K562 (cell line): ENCODE measurements at regions not wholly inside any gene's neighbourhood (a gene's known extent, or its start where the extent isn't known, plus 50 kb on each side); places are given as distances from the start of the nearest gene placed in this dataset.

Experiments
- ATAC-seq: fragments of 200-7000 bp; cut with Tn5 transposase; 3 replicates; pipeline ENCODE4 v1.9.1; 2020; ENCODE audit warnings: moderate library complexity
- BruUV-seq: library from RNA; stranded (reverse); fragments of 400-500 nt; replicated peaks from 2 replicates; lab custom pipeline; 2021; lab: Mats Ljungman, UMichigan
- CTCF ChIA-PET: fragments of 300-600 bp; formaldehyde crosslinking; extraction: SDS; loops from one replicate; lab custom pipeline; 2021; ENCODE audit warnings: low intra/inter-chr PET ratio; lab: Yijun Ruan, JAX
- POLR2A ChIA-PET: fragments of 300-600, 350-650 bp; sonication (Branson Sonifier 250); formaldehyde crosslinking; extraction: SDS; loops from one replicate; lab custom pipeline; 2021; ENCODE audit warnings: antibody characterized with exemption, inconsistent platforms; lab: Yijun Ruan, JAX
- DNase-seq, 4 experiments: peaks; one replicate each; pipeline versions ENCODE4 v3.0.0 to v3.0.0-alpha.2; 2011 to 2018; ENCODE audit warnings: low spot score in 3 of 4, mixed read lengths in 3 of 4; ENCODE audit errors: extremely low read depth in 1 of 4
- FAIRE-seq: peaks from 2 replicates; lab custom pipeline; 2011; peaks lifted over from hg19 to GRCh38; lab: Jason Lieb, UNC
- H2AFZ ChIP-seq: 2 replicates; pipeline ENCODE4 v1.6.0; 2011; ENCODE audit warnings: low read depth, low read length, control low read depth, inconsistent platforms
- H3K27ac ChIP-seq: fragments of 200-600 bp; 3 replicates; pipeline ENCODE4 v1.8.0; 2011; ENCODE audit warnings: low read depth, mild to moderate bottlenecking, control low read depth, inconsistent platforms, low read length, moderate library complexity, mixed read lengths; ENCODE audit errors: extremely low read depth
- H3K27me3 ChIP-seq, 2 experiments: fragments of 300-600 bp in 1 of 2; 2 replicates in 1 of 2; 3 replicates in 1 of 2; pipeline versions ENCODE4 v1.6.0 to v1.8.0; 2011; ENCODE audit warnings: inconsistent platforms in 2 of 2, low read length in 2 of 2, mild to moderate bottlenecking in 1 of 2, mixed read lengths in 1 of 2, moderate library complexity in 1 of 2; ENCODE audit not compliant: control insufficient read depth in 2 of 2, insufficient read depth in 2 of 2
- H3K36me3 ChIP-seq: fragments of 300-600 bp; 3 replicates; pipeline ENCODE4 v1.8.0; 2011; ENCODE audit warnings: mild to moderate bottlenecking, low read length, inconsistent platforms; ENCODE audit not compliant: control insufficient read depth, insufficient read depth
- H3K4me1 ChIP-seq, 2 experiments: fragments of 200-600 bp in 1 of 2; replicated peaks in 1 of 2; 2 replicates in 1 of 2; 3 replicates in 1 of 2; pipeline versions ENCODE4 v1.5.1 to v1.8.0; 2011; ENCODE audit warnings: inconsistent platforms in 2 of 2, low read length in 2 of 2, mild to moderate bottlenecking in 1 of 2, mixed read lengths in 1 of 2, moderate library complexity in 1 of 2; ENCODE audit not compliant: control insufficient read depth in 2 of 2, insufficient read depth in 2 of 2
- H3K4me2 ChIP-seq: 2 replicates; pipeline ENCODE4 v1.6.1; 2011; ENCODE audit warnings: low read length, control low read depth, inconsistent platforms, mixed read lengths; ENCODE audit not compliant: insufficient read depth
- H3K4me3 ChIP-seq: fragments of 200-600 bp; sonication (generic), shearing (Covaris generic); 2 replicates; pipeline ENCODE4 v1.5.1; 2016; ENCODE audit warnings: control low read depth, inconsistent platforms
- H3K79me2 ChIP-seq: fragments of 200-600 bp; 3 replicates; pipeline ENCODE4 v1.8.0; 2011; ENCODE audit warnings: low read length, inconsistent platforms; ENCODE audit not compliant: control insufficient read depth, insufficient read depth
- H3K9ac ChIP-seq, 2 experiments: 2 replicates each; pipeline versions ENCODE4 v1.6.0 to v1.6.1; 2011; ENCODE audit warnings: low read depth in 2 of 2, low read length in 2 of 2, control low read depth in 1 of 2, inconsistent platforms in 1 of 2, mild to moderate bottlenecking in 1 of 2, mixed read lengths in 1 of 2; ENCODE audit not compliant: insufficient read depth in 1 of 2
- H3K9me1 ChIP-seq: one replicate; pipeline ENCODE4 v1.6.0; 2011; ENCODE audit warnings: inconsistent platforms, mild to moderate bottlenecking, low read length, moderate library complexity; ENCODE audit not compliant: control insufficient read depth, insufficient read depth
- H3K9me3 ChIP-seq: replicated peaks from 2 replicates; pipeline ENCODE4 v1.5.1; 2011; ENCODE audit warnings: low read depth, low read length, inconsistent platforms; ENCODE audit not compliant: control insufficient read depth, insufficient read depth
- H4K20me1 ChIP-seq: replicated peaks from 2 replicates; pipeline ENCODE4 v1.6.1; 2011; ENCODE audit warnings: low read length, inconsistent platforms, mixed read lengths; ENCODE audit not compliant: control insufficient read depth, insufficient read depth
- HIVEP1 ChIP-seq: fragments of 250-450 bp; sonication (Bioruptor Pico); IDR thresholded peaks from 2 replicates; pipeline ENCODE4 v1.4.0; 2020; ENCODE audit warnings: mild to moderate bottlenecking
- NELFE ChIP-seq: IDR thresholded peaks from 2 replicates; pipeline ENCODE4 v1.6.1; 2011; ENCODE audit warnings: mild to moderate bottlenecking; ENCODE audit not compliant: insufficient read depth, insufficient read length
- POLR2G ChIP-seq: fragments of 200-400 bp; formaldehyde crosslinking; IDR thresholded peaks from 2 replicates; pipeline ENCODE4 v1.6.1; 2017; ENCODE audit warnings: low read depth, mild to moderate bottlenecking, antibody characterized with exemption, low read length, moderate library complexity
- U2AF1 ChIP-seq: fragments of 200-400 bp; formaldehyde crosslinking; optimal IDR thresholded peaks from 2 replicates; pipeline ENCODE3; 2017; ENCODE audit warnings: mild to moderate bottlenecking, low read depth, low read length, moderate library complexity
- XRCC4 ChIP-seq: IDR thresholded peaks from one replicate; pipeline ENCODE4 v1.6.1; 2011; ENCODE audit not compliant: insufficient read depth, insufficient read length; ENCODE audit errors: extremely low read depth
- ZNF280A ChIP-seq: fragments of 450-650 bp; IDR thresholded peaks from 2 replicates; pipeline ENCODE4 v1.6.1; 2018; ENCODE audit warnings: mild to moderate bottlenecking, low read depth; ENCODE audit not compliant: partially characterized antibody
- ZNF41 ChIP-seq: fragments of 250-450 bp; sonication (Bioruptor Pico); conservative IDR thresholded peaks from 2 replicates; pipeline ENCODE4 v1.4.0; 2020; ENCODE audit warnings: mild to moderate bottlenecking
- WGBS: fragments of 100-300 bp; shearing (Covaris generic); methylation state at CpG from one replicate; pipeline ENCODE4 v1.1.6; 2016; ENCODE audit warnings: low coverage, mixed read lengths; ENCODE audit not compliant: insufficient coverage; ENCODE audit errors: missing lambda C conversion rate; 5-methylcytosine and 5-hydroxymethylcytosine counted together
- in situ Hi-C: fragments of 300-500 bp; cut with MboI; formaldehyde crosslinking; loops from 4 replicates; pipeline ENCODE4 v1.15.0; 2018; ENCODE audit warnings: inconsistent platforms, mixed read lengths
- intact Hi-C: fragments of 100-400 bp; cut with micrococcal nuclease; formaldehyde crosslinking; loops from 2 replicates; pipeline ENCODE4 v1.14.2; 2022
- TF ChIP-seq, protein P1 (sequence below), 2 experiments: fragments of 150-350 bp in 1 of 2; IDR thresholded peaks; 2 replicates each; pipeline ENCODE4 v1.6.1; 2012 to 2016; ENCODE audit warnings: low read depth in 2 of 2, low read length in 2 of 2, mild to moderate bottlenecking in 1 of 2, moderate library complexity in 1 of 2
- TF ChIP-seq, protein P2 (sequence below), 2 experiments: fragments of 250-450 bp in 1 of 2; fragments of 450-650 bp in 1 of 2; sonication (Bioruptor Pico) in 1 of 2; IDR thresholded peaks; 2 replicates each; pipeline versions ENCODE4 v1.6.1 to v1.8.0; 2016 to 2021; ENCODE audit warnings: mild to moderate bottlenecking in 2 of 2, moderate library complexity in 2 of 2, missing compliant biosample characterization in 1 of 2, missing genetic modification characterization in 1 of 2
- TF ChIP-seq, protein P3 (sequence below): fragments of 450-650 bp; IDR thresholded peaks from 2 replicates; pipeline ENCODE4 v1.6.1; 2018; ENCODE audit not compliant: partially characterized antibody
- TF ChIP-seq, protein P4 (sequence below): fragments of 250-450 bp; sonication (Bioruptor Pico); IDR thresholded peaks from 2 replicates; pipeline ENCODE4 v1.4.0; 2020; ENCODE audit warnings: borderline replicate concordance

DNA sequence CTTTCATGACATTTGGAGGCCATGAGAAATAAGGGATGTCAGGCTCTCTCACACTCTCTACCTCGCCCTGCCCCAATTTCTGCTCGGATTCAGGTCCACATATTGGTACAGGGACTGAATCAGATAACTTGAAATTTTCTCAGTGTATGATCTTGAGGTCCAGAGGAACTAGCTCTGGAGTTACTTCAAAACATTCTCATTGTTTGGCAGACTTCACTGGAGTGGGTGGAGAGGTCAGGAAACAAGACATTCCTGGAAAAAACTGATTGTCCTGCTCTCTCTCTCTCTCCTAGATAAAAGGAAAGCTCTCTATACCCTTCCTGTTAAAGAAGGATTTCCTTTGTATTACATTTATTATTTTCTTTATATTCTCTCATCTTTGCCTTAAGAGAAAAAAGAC lies 428.1 kb upstream of the DACH1 start:
- no peak overlapping the region for H3K27ac ChIP-seq
- no peak overlapping the region for H3K4me2 ChIP-seq
- DNase-seq, result no peak
- no peak overlapping the region for H3K9ac ChIP-seq
- no peak for FAIRE-seq
- no peaks in the 10 kb centered on the region for H3K9me1 ChIP-seq
- H4K20me1 ChIP-seq, result no peaks in the 10 kb centered on the region
- WGBS, result 0% methylated on average over 2 of the region's 2 CpGs
- H3K4me3 ChIP-seq, result no peak overlapping the region
- ChIA-PET POLR2A (no interaction called here), CTCF (no interaction called here)
- no peaks in the 10 kb centered on the region for H3K4me1 ChIP-seq
- no peak for ATAC-seq
- no peak overlapping the region for H2AFZ ChIP-seq
- in situ Hi-C loops, result no loop called here
- no peaks in the 10 kb centered on the region for H3K36me3 ChIP-seq
- H3K27me3 ChIP-seq, result no peaks in the 10 kb centered on the region
- BruUV-seq, result no TSS peak
- H3K79me2 ChIP-seq, result no peaks in the 10 kb centered on the region
- no peaks in the 10 kb centered on the region for H3K9me3 ChIP-seq
- intact Hi-C loops, result no loop called here
- TF ChIP-seq, protein P1, sequence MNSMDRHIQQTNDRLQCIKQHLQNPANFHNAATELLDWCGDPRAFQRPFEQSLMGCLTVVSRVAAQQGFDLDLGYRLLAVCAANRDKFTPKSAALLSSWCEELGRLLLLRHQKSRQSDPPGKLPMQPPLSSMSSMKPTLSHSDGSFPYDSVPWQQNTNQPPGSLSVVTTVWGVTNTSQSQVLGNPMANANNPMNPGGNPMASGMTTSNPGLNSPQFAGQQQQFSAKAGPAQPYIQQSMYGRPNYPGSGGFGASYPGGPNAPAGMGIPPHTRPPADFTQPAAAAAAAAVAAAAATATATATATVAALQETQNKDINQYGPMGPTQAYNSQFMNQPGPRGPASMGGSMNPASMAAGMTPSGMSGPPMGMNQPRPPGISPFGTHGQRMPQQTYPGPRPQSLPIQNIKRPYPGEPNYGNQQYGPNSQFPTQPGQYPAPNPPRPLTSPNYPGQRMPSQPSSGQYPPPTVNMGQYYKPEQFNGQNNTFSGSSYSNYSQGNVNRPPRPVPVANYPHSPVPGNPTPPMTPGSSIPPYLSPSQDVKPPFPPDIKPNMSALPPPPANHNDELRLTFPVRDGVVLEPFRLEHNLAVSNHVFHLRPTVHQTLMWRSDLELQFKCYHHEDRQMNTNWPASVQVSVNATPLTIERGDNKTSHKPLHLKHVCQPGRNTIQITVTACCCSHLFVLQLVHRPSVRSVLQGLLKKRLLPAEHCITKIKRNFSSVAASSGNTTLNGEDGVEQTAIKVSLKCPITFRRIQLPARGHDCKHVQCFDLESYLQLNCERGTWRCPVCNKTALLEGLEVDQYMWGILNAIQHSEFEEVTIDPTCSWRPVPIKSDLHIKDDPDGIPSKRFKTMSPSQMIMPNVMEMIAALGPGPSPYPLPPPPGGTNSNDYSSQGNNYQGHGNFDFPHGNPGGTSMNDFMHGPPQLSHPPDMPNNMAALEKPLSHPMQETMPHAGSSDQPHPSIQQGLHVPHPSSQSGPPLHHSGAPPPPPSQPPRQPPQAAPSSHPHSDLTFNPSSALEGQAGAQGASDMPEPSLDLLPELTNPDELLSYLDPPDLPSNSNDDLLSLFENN (IDR thresholded peaks at IDR 0.05; ENCODE audit: low read depth in 2 of 2, low read length in 2 of 2), result no peak
- TF ChIP-seq, protein P2, sequence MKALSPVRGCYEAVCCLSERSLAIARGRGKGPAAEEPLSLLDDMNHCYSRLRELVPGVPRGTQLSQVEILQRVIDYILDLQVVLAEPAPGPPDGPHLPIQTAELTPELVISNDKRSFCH (CRISPR knock-in tag; IDR thresholded peaks at IDR 0.05), result no peak
- TF ChIP-seq, protein P2 (tag; IDR thresholded peaks at IDR 0.05), result no peak
- TF ChIP-seq HIVEP1 (CRISPR knock-in tag) (no peak), U2AF1 (no peak), XRCC4 (no peak), ZNF280A (no peak), ZNF41 (CRISPR knock-in tag) (no peak), NELFE (no peak), POLR2G (no peak)
- TF ChIP-seq, protein P3, sequence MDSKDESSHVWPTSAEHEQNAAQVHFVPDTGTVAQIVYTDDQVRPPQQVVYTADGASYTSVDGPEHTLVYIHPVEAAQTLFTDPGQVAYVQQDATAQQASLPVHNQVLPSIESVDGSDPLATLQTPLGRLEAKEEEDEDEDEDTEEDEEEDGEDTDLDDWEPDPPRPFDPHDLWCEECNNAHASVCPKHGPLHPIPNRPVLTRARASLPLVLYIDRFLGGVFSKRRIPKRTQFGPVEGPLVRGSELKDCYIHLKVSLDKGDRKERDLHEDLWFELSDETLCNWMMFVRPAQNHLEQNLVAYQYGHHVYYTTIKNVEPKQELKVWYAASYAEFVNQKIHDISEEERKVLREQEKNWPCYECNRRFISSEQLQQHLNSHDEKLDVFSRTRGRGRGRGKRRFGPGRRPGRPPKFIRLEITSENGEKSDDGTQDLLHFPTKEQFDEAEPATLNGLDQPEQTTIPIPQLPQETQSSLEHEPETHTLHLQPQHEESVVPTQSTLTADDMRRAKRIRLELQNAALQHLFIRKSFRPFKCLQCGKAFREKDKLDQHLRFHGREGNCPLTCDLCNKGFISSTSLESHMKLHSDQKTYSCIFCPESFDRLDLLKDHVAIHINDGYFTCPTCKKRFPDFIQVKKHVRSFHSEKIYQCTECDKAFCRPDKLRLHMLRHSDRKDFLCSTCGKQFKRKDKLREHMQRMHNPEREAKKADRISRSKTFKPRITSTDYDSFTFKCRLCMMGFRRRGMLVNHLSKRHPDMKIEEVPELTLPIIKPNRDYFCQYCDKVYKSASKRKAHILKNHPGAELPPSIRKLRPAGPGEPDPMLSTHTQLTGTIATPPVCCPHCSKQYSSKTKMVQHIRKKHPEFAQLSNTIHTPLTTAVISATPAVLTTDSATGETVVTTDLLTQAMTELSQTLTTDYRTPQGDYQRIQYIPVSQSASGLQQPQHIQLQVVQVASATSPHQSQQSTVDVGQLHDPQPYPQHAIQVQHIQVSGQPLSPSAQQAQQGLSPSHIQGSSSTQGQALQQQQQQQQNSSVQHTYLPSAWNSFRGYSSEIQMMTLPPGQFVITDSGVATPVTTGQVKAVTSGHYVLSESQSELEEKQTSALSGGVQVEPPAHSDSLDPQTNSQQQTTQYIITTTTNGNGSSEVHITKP, result no peak
- TF ChIP-seq, protein P4, sequence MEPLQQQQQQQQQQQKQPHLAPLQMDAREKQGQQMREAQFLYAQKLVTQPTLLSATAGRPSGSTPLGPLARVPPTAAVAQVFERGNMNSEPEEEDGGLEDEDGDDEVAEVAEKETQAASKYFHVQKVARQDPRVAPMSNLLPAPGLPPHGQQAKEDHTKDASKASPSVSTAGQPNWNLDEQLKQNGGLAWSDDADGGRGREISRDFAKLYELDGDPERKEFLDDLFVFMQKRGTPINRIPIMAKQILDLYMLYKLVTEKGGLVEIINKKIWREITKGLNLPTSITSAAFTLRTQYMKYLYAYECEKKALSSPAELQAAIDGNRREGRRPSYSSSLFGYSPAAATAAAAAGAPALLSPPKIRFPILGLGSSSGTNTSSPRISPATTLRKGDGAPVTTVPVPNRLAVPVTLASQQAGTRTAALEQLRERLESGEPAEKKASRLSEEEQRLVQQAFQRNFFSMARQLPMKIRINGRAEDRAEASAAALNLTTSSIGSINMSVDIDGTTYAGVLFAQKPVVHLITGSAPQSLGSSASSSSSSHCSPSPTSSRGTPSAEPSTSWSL, result no peak
